Endothelial cell of umbilical vein (primary cell): ENCODE measurements at regions not wholly inside any gene's neighbourhood (a gene's known extent, or its start where the extent isn't known, plus 50 kb on each side); places are given as distances from the start of the nearest gene placed in this dataset.

Source experiments
- CTCF ChIP-seq, 2 donors: IDR thresholded peaks; 1 replicate in 1 of 2; 2 replicates in 1 of 2; pipeline ENCODE4 v1.5.1; 2011; ENCODE audit warnings: low read length in 2 of 2, mild to moderate bottlenecking in 2 of 2, moderate library complexity in 2 of 2, control low read depth in 1 of 2, inconsistent platforms in 1 of 2, low read depth in 1 of 2; ENCODE audit not compliant: insufficient read depth in 1 of 2; ENCODE audit errors: extremely low read depth in 1 of 2
- JUN ChIP-seq: IDR thresholded peaks from 2 replicates; pipeline ENCODE4 v1.6.1; 2011; ENCODE audit warnings: borderline replicate concordance, low read depth; ENCODE audit not compliant: insufficient read length, insufficient read depth
- POLR2A ChIP-seq: IDR thresholded peaks from 2 replicates; pipeline ENCODE4 v1.6.1; 2012; ENCODE audit warnings: low read depth, mild to moderate bottlenecking, control low read depth, low read length

GRCh38 chr5:143658956-143659355 lies 153.0 kb upstream of the HMHB1 start:
- TF ChIP-seq CTCF (IDR thresholded peaks at IDR 0.05; ENCODE audit: extremely low read depth in 1 of 2, insufficient read depth in 1 of 2, low read depth in 1 of 2, low read length in 2 of 2) (no peak), JUN (no peak), POLR2A (no peak)
